ENCODE measurements at regions not wholly inside any gene's neighbourhood (a gene's known extent, or its start where the extent isn't known, plus 50 kb on each side); places are given as distances from the start of the nearest gene placed in this dataset.

- Histone ChIP-seq H3K23ac (ENCODE audit: insufficient read length, low read depth, low read length) (no peak overlapping the region), H4K8ac (replicated peaks; ENCODE audit: insufficient read length, low read depth, low read length) (no peak overlapping the region), H3K23me2 (ENCODE audit: insufficient read length, low read depth, low read length, poor library complexity, severe bottlenecking) (no peaks in the 10 kb centered on the region), H2BK20ac (ENCODE audit: low read depth, low read length, poor library complexity, severe bottlenecking) (no peak overlapping the region), H3K18ac (ENCODE audit: insufficient read length, low read depth, low read length) (no peak overlapping the region), H2BK15ac (ENCODE audit: low read depth, low read length) (no peak overlapping the region), H2BK12ac (ENCODE audit: insufficient read length, low read depth, low read length) (no peak overlapping the region), H2BK5ac (ENCODE audit: insufficient read length, low read length) (no peak overlapping the region), H4K91ac (ENCODE audit: insufficient read length, low read depth, low read length) (no peak overlapping the region), H3K79me1 (ENCODE audit: insufficient read depth, low read depth, low read length, poor library complexity, severe bottlenecking) (no peaks in the 10 kb centered on the region), H3K9me3 (ENCODE audit: control insufficient read depth, low read depth, low read length) (no peaks in the 10 kb centered on the region), H2BK120ac (ENCODE audit: low read depth, low read length, poor library complexity, severe bottlenecking) (no peak overlapping the region), H3K14ac (ENCODE audit: insufficient read depth, low read length) (0 out of 2 replicates have a peak overlapping the region, but pooled peaks have one; percentile 19), H3K56ac (ENCODE audit: insufficient read length, low read depth, low read length) (no peak overlapping the region), H3K27ac (ENCODE audit: insufficient read length, low read depth, low read length) (no peak overlapping the region), H3K4me2 (ENCODE audit: insufficient read depth, insufficient read length, low read length) (no peak overlapping the region), H3K79me2 (ENCODE audit: insufficient read depth, low read length) (no peaks in the 10 kb centered on the region), H2AFZ (ENCODE audit: low read length) (no peak overlapping the region), H3T11ph (ENCODE audit: low read length) (no peak overlapping the region), H3K4me1 (ENCODE audit: insufficient read depth, low read length) (peaks cover 11% of the 10 kb centered on the region; the same call in 1 of the 2 replicates), H3K4ac (ENCODE audit: low read depth, low read length) (no peak overlapping the region), H3K9ac (ENCODE audit: extremely low read depth, insufficient read length, low read length) (no peak overlapping the region), H2AK5ac (ENCODE audit: insufficient read length, low read length) (no peak overlapping the region), H4K5ac (ENCODE audit: insufficient read length, low read depth, low read length) (no peak overlapping the region), H3K27me3 (ENCODE audit: insufficient read depth, low read length) (no peaks in the 10 kb centered on the region), H4K20me1 (ENCODE audit: control insufficient read depth, insufficient read depth, insufficient read length) (no peaks in the 10 kb centered on the region)
- H3K27me3 Mint-ChIP-seq (ENCODE audit: low read depth): no peaks in the 10 kb centered on the region
- no peak overlapping the region for H3K27ac Mint-ChIP-seq
- H3K4me3 Mint-ChIP-seq: no peak overlapping the region
- peaks cover 55 to 57% of the 10 kb centered on the region in 2 experiments for H3K4me1 Mint-ChIP-seq
- no peaks in the 10 kb centered on the region for H3K9me3 Mint-ChIP-seq
- no CpG with 5 or more reads among the region's 15 CpGs for WGBS (ENCODE audit: extremely low coverage, insufficient read length, low lambda C conversion rate)
- H3K36me3 Mint-ChIP-seq (ENCODE audit: insufficient read depth in 1 of 3, low read depth in 3 of 3): no peaks in the 10 kb centered on the region
- peak; percentile 34 for DNase-seq
- no peak for TF ChIP-seq CTCF (conservative IDR thresholded peaks at IDR 0.05)
Measured at GRCh38 chr11:70523384-70524095, 125.2 kb downstream of the CTTN start.
